Osteocyte (in vitro differentiated cells): ENCODE measurements at regions not wholly inside any gene's neighbourhood (a gene's known extent, or its start where the extent isn't known, plus 50 kb on each side); places are given as distances from the start of the nearest gene placed in this dataset.

ENCODE experiments used
- DNase-seq: peaks from one replicate; pipeline ENCODE4 v3.0.0; 2021; ENCODE audit warnings: mixed read lengths; ENCODE audit not compliant: unreplicated experiment; ENCODE audit errors: extremely low spot score
- H3K27ac Mint-ChIP-seq: one replicate; pipeline ENCODE4 v1.8.0; 2021; ENCODE audit warnings: mild to moderate bottlenecking, mixed read lengths; ENCODE audit not compliant: unreplicated experiment
- H3K27me3 Mint-ChIP-seq: one replicate; pipeline ENCODE4 v1.8.0; 2021; ENCODE audit warnings: mixed read lengths; ENCODE audit not compliant: unreplicated experiment
- H3K36me3 Mint-ChIP-seq: one replicate; pipeline ENCODE4 v1.8.0; 2021; ENCODE audit warnings: mixed read lengths; ENCODE audit not compliant: unreplicated experiment
- H3K4me1 Mint-ChIP-seq: one replicate; pipeline ENCODE4 v1.8.0; 2021; ENCODE audit warnings: mixed read lengths; ENCODE audit not compliant: unreplicated experiment
- H3K4me3 Mint-ChIP-seq: one replicate; pipeline ENCODE4 v1.8.0; 2021; ENCODE audit warnings: mild to moderate bottlenecking, moderate library complexity, mixed read lengths; ENCODE audit not compliant: unreplicated experiment
- H3K9me3 Mint-ChIP-seq: one replicate; pipeline ENCODE4 v1.8.0; 2021; ENCODE audit warnings: mixed read lengths; ENCODE audit not compliant: unreplicated experiment
- TF ChIP-seq, protein P1 (sequence below): fragments of 200-600 bp; sonication (generic); IDR thresholded peaks from 2 replicates; pipeline ENCODE4 v1.5.0; 2021; ENCODE audit warnings: antibody characterized with exemption, mild to moderate bottlenecking, moderate library complexity

GRCh38 chr12:33690562-33690961, 250.9 kb upstream of the SYT10 start:
- no peaks in the 10 kb centered on the region for H3K36me3 Mint-ChIP-seq
- DNase-seq, result no peak
- no peaks in the 10 kb centered on the region for H3K4me1 Mint-ChIP-seq
- H3K4me3 Mint-ChIP-seq, result no peak overlapping the region
- TF ChIP-seq, protein P1, sequence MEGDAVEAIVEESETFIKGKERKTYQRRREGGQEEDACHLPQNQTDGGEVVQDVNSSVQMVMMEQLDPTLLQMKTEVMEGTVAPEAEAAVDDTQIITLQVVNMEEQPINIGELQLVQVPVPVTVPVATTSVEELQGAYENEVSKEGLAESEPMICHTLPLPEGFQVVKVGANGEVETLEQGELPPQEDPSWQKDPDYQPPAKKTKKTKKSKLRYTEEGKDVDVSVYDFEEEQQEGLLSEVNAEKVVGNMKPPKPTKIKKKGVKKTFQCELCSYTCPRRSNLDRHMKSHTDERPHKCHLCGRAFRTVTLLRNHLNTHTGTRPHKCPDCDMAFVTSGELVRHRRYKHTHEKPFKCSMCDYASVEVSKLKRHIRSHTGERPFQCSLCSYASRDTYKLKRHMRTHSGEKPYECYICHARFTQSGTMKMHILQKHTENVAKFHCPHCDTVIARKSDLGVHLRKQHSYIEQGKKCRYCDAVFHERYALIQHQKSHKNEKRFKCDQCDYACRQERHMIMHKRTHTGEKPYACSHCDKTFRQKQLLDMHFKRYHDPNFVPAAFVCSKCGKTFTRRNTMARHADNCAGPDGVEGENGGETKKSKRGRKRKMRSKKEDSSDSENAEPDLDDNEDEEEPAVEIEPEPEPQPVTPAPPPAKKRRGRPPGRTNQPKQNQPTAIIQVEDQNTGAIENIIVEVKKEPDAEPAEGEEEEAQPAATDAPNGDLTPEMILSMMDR, result no peak
- H3K27ac Mint-ChIP-seq, result no peak overlapping the region
- no peaks in the 10 kb centered on the region for H3K27me3 Mint-ChIP-seq
- peaks cover 10% of the 10 kb centered on the region for H3K9me3 Mint-ChIP-seq

DNA sequence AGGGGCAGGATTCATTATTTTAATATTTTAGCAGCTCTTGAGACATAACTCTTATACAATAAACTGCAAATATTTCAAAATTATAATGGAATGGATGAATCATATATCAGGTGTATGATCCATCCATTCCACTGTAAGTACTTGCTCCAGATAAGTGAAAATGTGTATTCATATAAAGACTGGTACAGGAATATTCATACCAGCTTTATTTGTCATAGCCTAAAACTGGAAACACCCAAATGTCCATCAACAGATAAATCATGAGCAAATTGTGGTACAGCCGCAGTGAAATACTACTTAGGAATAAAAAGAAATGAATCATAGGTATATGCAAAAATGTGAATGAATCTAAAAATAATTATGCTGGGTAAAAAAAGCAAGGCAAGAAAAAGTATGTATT, 263.6 kb upstream of the SYT10 start:
- no peak for DNase-seq
- Mint-ChIP-seq H3K4me1 (no peaks in the 10 kb centered on the region), H3K27me3 (peaks cover 2% of the 10 kb centered on the region), H3K36me3 (no peaks in the 10 kb centered on the region), H3K4me3 (no peak overlapping the region), H3K9me3 (peaks cover 10% of the 10 kb centered on the region), H3K27ac (no peak overlapping the region)
- TF ChIP-seq, protein P1, result no peak

GRCh38 chr12:33706927-33707326, 267.3 kb upstream of the SYT10 start:
- TF ChIP-seq, protein P1, result no peak
- H3K27ac Mint-ChIP-seq, result no peak overlapping the region
- H3K4me3 Mint-ChIP-seq, result no peak overlapping the region
- no peaks in the 10 kb centered on the region for H3K4me1 Mint-ChIP-seq
- no peaks in the 10 kb centered on the region for H3K9me3 Mint-ChIP-seq
- peaks cover under 1% of the 10 kb centered on the region for H3K27me3 Mint-ChIP-seq
- no peak for DNase-seq
- H3K36me3 Mint-ChIP-seq, result no peaks in the 10 kb centered on the region

- Mint-ChIP-seq H3K4me1 (no peaks in the 10 kb centered on the region), H3K4me3 (no peak overlapping the region), H3K9me3 (no peaks in the 10 kb centered on the region), H3K36me3 (no peaks in the 10 kb centered on the region), H3K27ac (no peak overlapping the region), H3K27me3 (no peaks in the 10 kb centered on the region)
- TF ChIP-seq, protein P1, result no peak
- DNase-seq, result no peak
These were observed 269.3 kb upstream of the SYT10 start for GRCh38 chr12:33708935-33709334.

- no peaks in the 10 kb centered on the region for H3K36me3 Mint-ChIP-seq
- TF ChIP-seq, protein P1, result no peak
- H3K4me1 Mint-ChIP-seq, result no peaks in the 10 kb centered on the region
- H3K9me3 Mint-ChIP-seq, result no peaks in the 10 kb centered on the region
- no peak overlapping the region for H3K4me3 Mint-ChIP-seq
- H3K27ac Mint-ChIP-seq, result no peak overlapping the region
- no peak for DNase-seq
- no peaks in the 10 kb centered on the region for H3K27me3 Mint-ChIP-seq
These were observed 270.9 kb upstream of the SYT10 start for GRCh38 chr12:33710548-33710947.
